Trophoblast cell (in vitro differentiated cells and primary cell): ENCODE measurements at regions not wholly inside any gene's neighbourhood (a gene's known extent, or its start where the extent isn't known, plus 50 kb on each side); places are given as distances from the start of the nearest gene placed in this dataset.
A peak's percentile ranks its signal among the peaks of the same experiment; 100 is the strongest.

ENCODE experiments used
- DNase-seq, 2 donors: peaks; one replicate each; pipeline ENCODE4 v3.0.0-alpha.2; 2016
- H2AFZ ChIP-seq: 2 replicates; pipeline ENCODE4 v1.6.1; 2013; ENCODE audit warnings: low read length, moderate library complexity, mild to moderate bottlenecking; ENCODE audit not compliant: insufficient read depth, poor library complexity
- H2AK5ac ChIP-seq: 2 replicates; pipeline ENCODE4 v1.6.1; 2013; ENCODE audit warnings: mild to moderate bottlenecking, low read length
- H2BK120ac ChIP-seq: 2 replicates; pipeline ENCODE4 v1.6.1; 2013; ENCODE audit warnings: low read length, mild to moderate bottlenecking, moderate library complexity; ENCODE audit not compliant: insufficient read depth, poor library complexity
- H2BK12ac ChIP-seq: 2 replicates; pipeline ENCODE4 v1.6.1; 2013; ENCODE audit warnings: mild to moderate bottlenecking, low read length, moderate library complexity
- H2BK5ac ChIP-seq: 2 replicates; pipeline ENCODE4 v1.6.1; 2013; ENCODE audit warnings: low read length, low read depth, moderate library complexity, mild to moderate bottlenecking; ENCODE audit not compliant: poor library complexity
- H3K14ac ChIP-seq: 2 replicates; pipeline ENCODE4 v1.6.1; 2013; ENCODE audit warnings: mild to moderate bottlenecking, low read length
- H3K18ac ChIP-seq: 2 replicates; pipeline ENCODE4 v1.6.1; 2013; ENCODE audit warnings: mild to moderate bottlenecking, low read length
- H3K23ac ChIP-seq: 2 replicates; pipeline ENCODE4 v1.6.1; 2013; ENCODE audit warnings: low read length
- H3K27ac ChIP-seq: 2 replicates; pipeline ENCODE4 v1.5.1; 2013; ENCODE audit warnings: low read depth, mild to moderate bottlenecking, inconsistent platforms, low read length, moderate library complexity
- H3K27me3 ChIP-seq: 2 replicates; pipeline ENCODE4 v1.6.1; 2013; ENCODE audit warnings: inconsistent platforms, mild to moderate bottlenecking, low read length, moderate library complexity; ENCODE audit not compliant: insufficient read depth
- H3K36me3 ChIP-seq, 2 experiments: 1 replicate in 1 of 2; 2 replicates in 1 of 2; pipeline ENCODE4 v1.6.1; 2013; ENCODE audit warnings: low read length in 2 of 2, mild to moderate bottlenecking in 2 of 2, moderate library complexity in 1 of 2; ENCODE audit not compliant: insufficient read depth in 2 of 2, control insufficient read depth in 1 of 2
- H3K4ac ChIP-seq: 2 replicates; pipeline ENCODE4 v1.6.1; 2013; ENCODE audit warnings: low read depth, mild to moderate bottlenecking, low read length, moderate library complexity
- H3K4me1 ChIP-seq, 2 experiments: 1 replicate in 1 of 2; 2 replicates in 1 of 2; pipeline ENCODE4 v1.6.1; 2013; ENCODE audit warnings: low read length in 2 of 2, mild to moderate bottlenecking in 2 of 2, moderate library complexity in 1 of 2; ENCODE audit not compliant: insufficient read depth in 2 of 2, control insufficient read depth in 1 of 2
- H3K4me2 ChIP-seq: 2 replicates; pipeline ENCODE4 v1.6.1; 2013; ENCODE audit warnings: inconsistent platforms, mild to moderate bottlenecking, low read length, moderate library complexity
- H3K4me3 ChIP-seq: 2 replicates; pipeline ENCODE4 v1.5.1; 2013; ENCODE audit warnings: mild to moderate bottlenecking, low read depth, low read length, inconsistent platforms
- H3K79me1 ChIP-seq: one replicate; pipeline ENCODE4 v1.6.1; 2013; ENCODE audit warnings: low read length
- H3K79me2 ChIP-seq: 2 replicates; pipeline ENCODE4 v1.6.1; 2013; ENCODE audit warnings: low read length, mild to moderate bottlenecking; ENCODE audit not compliant: control insufficient read depth, insufficient read depth, poor library complexity
- H3K9ac ChIP-seq: 2 replicates; pipeline ENCODE4 v1.6.1; 2013; ENCODE audit warnings: mild to moderate bottlenecking, low read length
- H3K9me3 ChIP-seq: 2 replicates; pipeline ENCODE4 v1.6.1; 2013; ENCODE audit warnings: low read depth, mild to moderate bottlenecking, control low read depth, inconsistent platforms, low read length; ENCODE audit not compliant: insufficient read depth
- H4K12ac ChIP-seq: 2 replicates; pipeline ENCODE4 v1.6.1; 2013; ENCODE audit warnings: low read depth, mild to moderate bottlenecking, low read length, moderate library complexity
- H4K8ac ChIP-seq: 2 replicates; pipeline ENCODE4 v1.6.1; 2013; ENCODE audit warnings: low read depth, mild to moderate bottlenecking, low read length, moderate library complexity
- H4K91ac ChIP-seq: one replicate; pipeline ENCODE4 v1.6.1; 2013; ENCODE audit warnings: low read depth, mild to moderate bottlenecking, low read length, moderate library complexity
- WGBS: extraction: QIAGEN DNeasy Blood & Tissue Kit; methylation state at CpG from one replicate; pipeline ENCODE4 v1.1.7; 2013; ENCODE audit warnings: missing lambda C conversion rate; ENCODE audit not compliant: insufficient read length, insufficient coverage; ENCODE audit errors: extremely low coverage; 5-methylcytosine and 5-hydroxymethylcytosine counted together

DNA sequence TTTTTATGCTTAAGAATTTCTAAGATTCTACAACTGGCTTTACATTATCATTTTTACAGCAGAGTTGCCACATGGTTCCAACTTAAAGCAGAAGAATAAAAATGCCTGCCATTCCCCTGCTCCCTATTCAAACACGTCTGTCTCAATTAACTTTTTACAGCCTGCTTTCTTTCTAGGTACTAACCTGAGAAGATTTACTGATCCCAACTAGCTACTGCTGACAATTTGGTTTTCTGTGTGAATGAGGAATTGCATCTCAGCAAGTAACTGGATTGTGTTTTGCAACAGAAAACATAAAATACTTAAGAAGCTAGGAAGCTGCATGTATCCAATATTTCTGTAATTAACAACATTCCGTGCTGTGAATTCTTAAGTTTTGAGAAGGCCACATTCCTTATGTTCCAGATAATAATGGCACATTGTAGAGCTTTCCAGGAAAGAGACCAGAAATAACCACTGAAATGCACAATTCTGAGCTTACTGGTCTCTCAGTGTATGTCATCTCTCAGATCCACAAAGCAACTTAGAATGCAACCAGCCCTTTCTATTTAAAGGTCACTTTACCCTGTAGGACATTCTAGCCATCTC, 306.8 kb upstream of the NMUR2 start:
- Histone ChIP-seq H2AK5ac (no peak overlapping the region), H3K18ac (no peak overlapping the region), H3K27me3 (no peaks in the 10 kb centered on the region), H3K79me1 (no peaks in the 10 kb centered on the region), H4K8ac (no peak overlapping the region), H3K4me3 (no peak overlapping the region), H2BK12ac (no peak overlapping the region), H3K4ac (no peak overlapping the region), H2BK5ac (no peak overlapping the region), H4K12ac (no peak overlapping the region), H3K36me3 (no peaks in the 10 kb centered on the region), H2BK120ac (no peak overlapping the region), H3K23ac (no peak overlapping the region), H3K79me2 (no peaks in the 10 kb centered on the region), H3K4me1 (no peaks in the 10 kb centered on the region), H3K4me2 (no peak overlapping the region), H3K14ac (no peak overlapping the region), H3K27ac (no peak overlapping the region), H4K91ac (no peak overlapping the region), H3K9me3 (no peaks in the 10 kb centered on the region), H2AFZ (no peak overlapping the region), H3K9ac (no peak overlapping the region)
- WGBS, result no CpG with 5 or more reads among the region's 2 CpGs
- DNase-seq, result peak; percentile 9 to 83

DNA sequence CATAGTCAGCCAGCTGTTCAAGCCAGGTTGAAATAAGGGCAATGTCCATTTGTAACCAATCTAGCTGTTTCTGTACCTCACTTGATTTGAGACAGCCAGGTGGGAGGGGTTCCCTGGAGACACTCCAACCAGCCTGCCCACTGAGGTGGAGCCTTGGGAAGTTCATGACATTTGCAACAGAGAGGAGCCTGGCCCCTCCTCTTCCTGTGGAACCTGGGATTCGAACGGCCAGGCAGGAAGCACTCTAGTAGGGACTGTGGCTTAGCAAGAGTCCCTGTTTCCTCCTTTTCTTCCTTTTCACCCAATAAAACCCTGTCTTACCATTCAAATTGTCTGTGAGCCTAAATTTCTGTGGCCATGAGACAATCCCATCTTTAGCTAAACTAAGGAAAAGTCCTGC, 312.3 kb upstream of the NMUR2 start:
- H3K4me2 ChIP-seq, result no peak overlapping the region
- no peak for DNase-seq
- no peak overlapping the region for H2BK12ac ChIP-seq
- H4K8ac ChIP-seq, result no peak overlapping the region
- H3K23ac ChIP-seq, result no peak overlapping the region
- no peaks in the 10 kb centered on the region for H3K36me3 ChIP-seq
- no peak overlapping the region for H3K4me3 ChIP-seq
- no peak overlapping the region for H2AFZ ChIP-seq
- no peak overlapping the region for H2AK5ac ChIP-seq
- H3K27me3 ChIP-seq, result no peaks in the 10 kb centered on the region
- H4K91ac ChIP-seq, result no peak overlapping the region
- H3K79me1 ChIP-seq, result no peaks in the 10 kb centered on the region
- H3K4me1 ChIP-seq, result no peaks in the 10 kb centered on the region
- H4K12ac ChIP-seq, result no peak overlapping the region
- H3K27ac ChIP-seq, result no peak overlapping the region
- H3K9ac ChIP-seq, result no peak overlapping the region
- WGBS, result no CpG with 5 or more reads among the region's 2 CpGs
- no peak overlapping the region for H3K18ac ChIP-seq
- H3K4ac ChIP-seq, result no peak overlapping the region
- H3K14ac ChIP-seq, result no peak overlapping the region
- peaks cover 1% of the 10 kb centered on the region for H3K9me3 ChIP-seq
- no peaks in the 10 kb centered on the region for H3K79me2 ChIP-seq
- no peak overlapping the region for H2BK120ac ChIP-seq
- H2BK5ac ChIP-seq, result no peak overlapping the region

DNA sequence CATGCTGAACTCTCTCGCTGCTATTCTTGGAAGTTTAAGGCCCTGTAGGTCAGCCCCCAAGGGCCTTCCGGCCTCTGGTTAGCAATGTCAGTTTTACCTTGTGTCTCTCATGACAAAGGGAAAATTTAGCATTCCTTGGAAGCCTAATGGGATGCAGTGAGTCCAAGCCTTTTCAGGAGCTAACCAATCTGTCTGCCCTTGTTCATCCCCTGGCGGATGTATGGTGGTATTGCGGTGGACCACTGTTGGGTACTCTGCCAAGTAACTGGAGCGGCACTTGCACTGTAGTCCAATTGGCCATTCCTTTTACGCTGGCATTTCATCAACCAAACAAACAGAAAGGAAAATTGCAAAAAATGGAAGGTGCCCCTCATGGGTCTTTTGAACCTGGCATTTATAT, 318.4 kb upstream of the NMUR2 start:
- Histone ChIP-seq H4K91ac (no peak overlapping the region), H3K4ac (no peak overlapping the region), H2BK120ac (no peak overlapping the region), H3K9me3 (peaks cover 6% of the 10 kb centered on the region), H3K4me3 (no peak overlapping the region), H3K36me3 (no peaks in the 10 kb centered on the region), H2BK12ac (no peak overlapping the region), H3K27me3 (no peaks in the 10 kb centered on the region), H4K12ac (no peak overlapping the region), H3K4me1 (no peaks in the 10 kb centered on the region), H3K27ac (no peak overlapping the region), H3K9ac (no peak overlapping the region), H3K79me2 (no peaks in the 10 kb centered on the region), H3K79me1 (no peaks in the 10 kb centered on the region), H2AK5ac (no peak overlapping the region), H2AFZ (no peak overlapping the region), H3K4me2 (no peak overlapping the region), H3K18ac (no peak overlapping the region), H2BK5ac (no peak overlapping the region), H3K14ac (no peak overlapping the region), H3K23ac (no peak overlapping the region), H4K8ac (no peak overlapping the region)
- no peak for DNase-seq
- WGBS, result no CpG with 5 or more reads among the region's 6 CpGs

DNA sequence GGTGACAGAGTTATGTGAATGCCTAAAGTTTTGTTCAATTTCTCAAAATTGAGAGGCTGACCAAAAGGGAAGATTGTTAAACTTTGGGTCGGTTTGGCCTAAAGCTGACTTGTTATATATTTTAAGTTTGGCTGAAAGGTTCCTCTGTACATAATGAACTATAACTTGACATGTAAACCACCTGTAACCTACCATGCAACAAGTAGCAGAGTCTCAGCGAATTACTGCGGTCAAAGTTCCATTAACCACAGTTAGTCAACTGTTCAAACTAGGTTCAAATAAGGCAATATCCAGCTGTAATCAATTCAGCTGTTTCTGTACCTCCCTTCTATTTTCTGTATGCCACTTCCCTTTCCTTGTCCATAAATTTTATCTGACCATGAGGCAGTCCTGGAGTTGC, 325.1 kb upstream of the NMUR2 start:
- H3K14ac ChIP-seq, result no peak overlapping the region
- H3K79me1 ChIP-seq, result no peaks in the 10 kb centered on the region
- H2AK5ac ChIP-seq, result no peak overlapping the region
- H3K27ac ChIP-seq, result no peak overlapping the region
- no peak overlapping the region for H2BK5ac ChIP-seq
- no peaks in the 10 kb centered on the region for H3K79me2 ChIP-seq
- H3K18ac ChIP-seq, result no peak overlapping the region
- no peak overlapping the region for H3K9ac ChIP-seq
- H3K36me3 ChIP-seq, result no peaks in the 10 kb centered on the region
- no peak overlapping the region for H4K12ac ChIP-seq
- no peaks in the 10 kb centered on the region for H3K4me1 ChIP-seq
- H2BK120ac ChIP-seq, result no peak overlapping the region
- no peak overlapping the region for H2BK12ac ChIP-seq
- no peak overlapping the region for H3K23ac ChIP-seq
- H4K91ac ChIP-seq, result no peak overlapping the region
- no peak overlapping the region for H3K4ac ChIP-seq
- no peak overlapping the region for H3K4me3 ChIP-seq
- no peaks in the 10 kb centered on the region for H3K9me3 ChIP-seq
- H3K4me2 ChIP-seq, result no peak overlapping the region
- DNase-seq, result no peak
- no peak overlapping the region for H2AFZ ChIP-seq
- no peaks in the 10 kb centered on the region for H3K27me3 ChIP-seq
- no peak overlapping the region for H4K8ac ChIP-seq
- WGBS, result no CpG with 5 or more reads among the region's 3 CpGs
